ENCODE measurements at regions not wholly inside any gene's neighbourhood (a gene's known extent, or its start where the extent isn't known, plus 50 kb on each side); places are given as distances from the start of the nearest gene placed in this dataset.

GRCh38 chr18:38886235-38886634 is 1320.6 kb upstream of the CELF4 start:
- ATAC-seq (replicated peaks in 1 of 4): no peak
- Mint-ChIP-seq H3K36me3 (no peaks in the 10 kb centered on the region), H3K27ac (no peak overlapping the region), H3K27me3 (no peaks in the 10 kb centered on the region), H3K4me3 (no peak overlapping the region), H3K4me1 (no peaks in the 10 kb centered on the region), H3K9me3 (no peaks in the 10 kb centered on the region)
- no CpG with 5 or more reads among the region's 2 CpGs for WGBS (ENCODE audit: insufficient coverage)
- no peak for DNase-seq
- Histone ChIP-seq H3K4me1 (ENCODE audit: control insufficient read depth in 1 of 2, extremely low read depth in 1 of 2, insufficient read depth in 2 of 2, low read length in 2 of 2) (no peaks in the 10 kb centered on the region), H3K27ac (ENCODE audit: low read length) (no peak overlapping the region), H3K9me3 (no peaks in the 10 kb centered on the region), H3K4me3 (ENCODE audit: control insufficient read depth in 1 of 2, extremely low read depth in 1 of 2, low read length in 1 of 2) (no peak overlapping the region), H3K36me3 (ENCODE audit: control insufficient read depth in 2 of 2, extremely low read depth in 1 of 2, insufficient read depth in 1 of 2, low read length in 1 of 2) (no peaks in the 10 kb centered on the region), H3K27me3 (replicated peaks in 1 of 2; ENCODE audit: control insufficient read depth in 2 of 2, extremely low read depth in 1 of 2, insufficient read depth in 2 of 2, low read length in 1 of 2) (no peaks in the 10 kb centered on the region)
- ChIA-PET POLR2A (no interaction called here), CTCF (no interaction called here)

- DNase-seq (no peak), ATAC-seq (replicated peaks in 1 of 4) (no peak)
- Mint-ChIP-seq H3K4me3 (no peak overlapping the region), H3K27ac (no peak overlapping the region), H3K36me3 (no peaks in the 10 kb centered on the region), H3K4me1 (no peaks in the 10 kb centered on the region), H3K9me3 (no peaks in the 10 kb centered on the region), H3K27me3 (no peaks in the 10 kb centered on the region)
- ChIA-PET CTCF (no interaction called here), POLR2A (interaction anchor here in 1 of 2 donors (0.7 kb wide), 1 partner anchor 459 kb away, joined by 3 read pairs; no protein-coding TSS in a partner anchor)
- Histone ChIP-seq H3K4me3 (ENCODE audit: control insufficient read depth in 1 of 2, extremely low read depth in 1 of 2, low read length in 1 of 2) (no peak overlapping the region), H3K27me3 (replicated peaks in 1 of 2; ENCODE audit: control insufficient read depth in 2 of 2, extremely low read depth in 1 of 2, insufficient read depth in 2 of 2, low read length in 1 of 2) (no peaks in the 10 kb centered on the region), H3K9me3 (no peaks in the 10 kb centered on the region), H3K4me1 (ENCODE audit: control insufficient read depth in 1 of 2, extremely low read depth in 1 of 2, insufficient read depth in 2 of 2, low read length in 2 of 2) (no peaks in the 10 kb centered on the region), H3K27ac (ENCODE audit: low read length) (no peak overlapping the region), H3K36me3 (ENCODE audit: control insufficient read depth in 2 of 2, extremely low read depth in 1 of 2, insufficient read depth in 1 of 2, low read length in 1 of 2) (no peaks in the 10 kb centered on the region)
- no CpG with 5 or more reads among the region's 2 CpGs for WGBS (ENCODE audit: insufficient coverage)
Observed at GRCh38 chr18:38884050-38884449, 1318.5 kb upstream of the CELF4 start.

- H3K27me3 Mint-ChIP-seq: no peaks in the 10 kb centered on the region
- 100% methylated on average over 1 of the region's 4 CpGs for WGBS (ENCODE audit: insufficient coverage)
- Histone ChIP-seq H3K4me3 (ENCODE audit: control insufficient read depth in 1 of 2, extremely low read depth in 1 of 2, low read length in 1 of 2) (no peak overlapping the region), H3K9me3 (no peaks in the 10 kb centered on the region), H3K27me3 (replicated peaks in 1 of 2; ENCODE audit: control insufficient read depth in 2 of 2, extremely low read depth in 1 of 2, insufficient read depth in 2 of 2, low read length in 1 of 2) (no peaks in the 10 kb centered on the region), H3K4me1 (ENCODE audit: control insufficient read depth in 1 of 2, extremely low read depth in 1 of 2, insufficient read depth in 2 of 2, low read length in 2 of 2) (no peaks in the 10 kb centered on the region), H3K27ac (ENCODE audit: low read length) (no peak overlapping the region), H3K36me3 (ENCODE audit: control insufficient read depth in 2 of 2, extremely low read depth in 1 of 2, insufficient read depth in 1 of 2, low read length in 1 of 2) (no peaks in the 10 kb centered on the region)
- no peaks in the 10 kb centered on the region for H3K36me3 Mint-ChIP-seq
- DNase-seq (no peak), ATAC-seq (replicated peaks in 1 of 4) (no peak)
- H3K4me3 Mint-ChIP-seq: no peak overlapping the region
- H3K4me1 Mint-ChIP-seq: no peaks in the 10 kb centered on the region
- POLR2A ChIA-PET: interaction anchor here in 1 of 2 donors (0.6 kb wide), 1 partner anchor 90 kb away, joined by 3 read pairs; no protein-coding TSS in a partner anchor
- CTCF ChIA-PET: no interaction called here
- H3K9me3 Mint-ChIP-seq: no peaks in the 10 kb centered on the region
- no peak overlapping the region for H3K27ac Mint-ChIP-seq
Observed at GRCh38 chr18:38883111-38883510, 1317.5 kb upstream of the CELF4 start.

- H3K36me3 Mint-ChIP-seq: no peaks in the 10 kb centered on the region
- no peaks in the 10 kb centered on the region for H3K4me1 Mint-ChIP-seq
- WGBS (ENCODE audit: insufficient coverage): no CpG with 5 or more reads among the region's 1 CpG
- Histone ChIP-seq H3K36me3 (ENCODE audit: control insufficient read depth in 2 of 2, extremely low read depth in 1 of 2, insufficient read depth in 1 of 2, low read length in 1 of 2) (no peaks in the 10 kb centered on the region), H3K27ac (ENCODE audit: low read length) (no peak overlapping the region), H3K9me3 (no peaks in the 10 kb centered on the region), H3K4me3 (ENCODE audit: control insufficient read depth in 1 of 2, extremely low read depth in 1 of 2, low read length in 1 of 2) (no peak overlapping the region), H3K27me3 (replicated peaks in 1 of 2; ENCODE audit: control insufficient read depth in 2 of 2, extremely low read depth in 1 of 2, insufficient read depth in 2 of 2, low read length in 1 of 2) (no peaks in the 10 kb centered on the region), H3K4me1 (ENCODE audit: control insufficient read depth in 1 of 2, extremely low read depth in 1 of 2, insufficient read depth in 2 of 2, low read length in 2 of 2) (no peaks in the 10 kb centered on the region)
- no peaks in the 10 kb centered on the region for H3K27me3 Mint-ChIP-seq
- ATAC-seq (replicated peaks in 1 of 4): no peak
- no peak overlapping the region for H3K27ac Mint-ChIP-seq
- DNase-seq: no peak
- POLR2A ChIA-PET: no interaction called here
- no peaks in the 10 kb centered on the region for H3K9me3 Mint-ChIP-seq
- no peak overlapping the region for H3K4me3 Mint-ChIP-seq
- CTCF ChIA-PET: no interaction called here
Observed at GRCh38 chr18:38879871-38880270, 1314.3 kb upstream of the CELF4 start.

- H3K4me3 Mint-ChIP-seq: no peak overlapping the region
- H3K27me3 ChIP-seq (replicated peaks in 1 of 2; ENCODE audit: control insufficient read depth in 2 of 2, extremely low read depth in 1 of 2, insufficient read depth in 2 of 2, low read length in 1 of 2): no peaks in the 10 kb centered on the region
- no CpG with 5 or more reads among the region's 3 CpGs for WGBS (ENCODE audit: insufficient coverage)
- ATAC-seq (replicated peaks in 1 of 4) (no peak), DNase-seq (no peak)
- H3K36me3 Mint-ChIP-seq: no peaks in the 10 kb centered on the region
- POLR2A ChIA-PET: no interaction called here
- CTCF ChIA-PET: no interaction called here
- no peak overlapping the region for H3K4me3 ChIP-seq (ENCODE audit: control insufficient read depth in 1 of 2, extremely low read depth in 1 of 2, low read length in 1 of 2)
- no peak overlapping the region for H3K27ac ChIP-seq (ENCODE audit: low read length)
- no peaks in the 10 kb centered on the region for H3K4me1 ChIP-seq (ENCODE audit: control insufficient read depth in 1 of 2, extremely low read depth in 1 of 2, insufficient read depth in 2 of 2, low read length in 2 of 2)
- H3K36me3 ChIP-seq (ENCODE audit: control insufficient read depth in 2 of 2, extremely low read depth in 1 of 2, insufficient read depth in 1 of 2, low read length in 1 of 2): no peaks in the 10 kb centered on the region
- H3K9me3 Mint-ChIP-seq: no peaks in the 10 kb centered on the region
- H3K4me1 Mint-ChIP-seq: no peaks in the 10 kb centered on the region
- no peaks in the 10 kb centered on the region for H3K9me3 ChIP-seq
- H3K27ac Mint-ChIP-seq: no peak overlapping the region
- H3K27me3 Mint-ChIP-seq: no peaks in the 10 kb centered on the region
Observed at GRCh38 chr18:38872342-38872741, 1306.7 kb upstream of the CELF4 start.

- H3K9me3 ChIP-seq: no peaks in the 10 kb centered on the region
- Mint-ChIP-seq H3K27me3 (no peaks in the 10 kb centered on the region), H3K4me1 (no peaks in the 10 kb centered on the region), H3K9me3 (no peaks in the 10 kb centered on the region), H3K36me3 (no peaks in the 10 kb centered on the region), H3K4me3 (no peak overlapping the region), H3K27ac (no peak overlapping the region)
- CTCF ChIA-PET: no interaction called here
- H3K36me3 ChIP-seq (ENCODE audit: control insufficient read depth in 2 of 2, extremely low read depth in 1 of 2, insufficient read depth in 1 of 2, low read length in 1 of 2): no peaks in the 10 kb centered on the region
- WGBS (ENCODE audit: insufficient coverage): 33% methylated on average over 2 of the region's 2 CpGs
- POLR2A ChIA-PET: no interaction called here
- no peak overlapping the region for H3K27ac ChIP-seq (ENCODE audit: low read length)
- no peaks in the 10 kb centered on the region for H3K4me1 ChIP-seq (ENCODE audit: control insufficient read depth in 1 of 2, extremely low read depth in 1 of 2, insufficient read depth in 2 of 2, low read length in 2 of 2)
- ATAC-seq (replicated peaks in 1 of 4) (no peak), DNase-seq (no peak)
- H3K27me3 ChIP-seq (replicated peaks in 1 of 2; ENCODE audit: control insufficient read depth in 2 of 2, extremely low read depth in 1 of 2, insufficient read depth in 2 of 2, low read length in 1 of 2): no peaks in the 10 kb centered on the region
- H3K4me3 ChIP-seq (ENCODE audit: control insufficient read depth in 1 of 2, extremely low read depth in 1 of 2, low read length in 1 of 2): no peak overlapping the region
Observed at GRCh38 chr18:38868757-38869156, 1303.2 kb upstream of the CELF4 start.

- H3K36me3 Mint-ChIP-seq: no peaks in the 10 kb centered on the region
- DNase-seq (no peak), ATAC-seq (replicated peaks in 1 of 4) (no peak)
- no peak overlapping the region for H3K27ac Mint-ChIP-seq
- no peaks in the 10 kb centered on the region for H3K27me3 Mint-ChIP-seq
- no peak overlapping the region for H3K4me3 Mint-ChIP-seq
- H3K27me3 ChIP-seq (replicated peaks in 1 of 2; ENCODE audit: control insufficient read depth in 2 of 2, extremely low read depth in 1 of 2, insufficient read depth in 2 of 2, low read length in 1 of 2): no peaks in the 10 kb centered on the region
- no peaks in the 10 kb centered on the region for H3K36me3 ChIP-seq (ENCODE audit: control insufficient read depth in 2 of 2, extremely low read depth in 1 of 2, insufficient read depth in 1 of 2, low read length in 1 of 2)
- no peak overlapping the region for H3K4me3 ChIP-seq (ENCODE audit: control insufficient read depth in 1 of 2, extremely low read depth in 1 of 2, low read length in 1 of 2)
- H3K4me1 Mint-ChIP-seq: no peaks in the 10 kb centered on the region
- H3K9me3 Mint-ChIP-seq: no peaks in the 10 kb centered on the region
- no peaks in the 10 kb centered on the region for H3K4me1 ChIP-seq (ENCODE audit: control insufficient read depth in 1 of 2, extremely low read depth in 1 of 2, insufficient read depth in 2 of 2, low read length in 2 of 2)
- CTCF ChIA-PET: no interaction called here
- no peak overlapping the region for H3K27ac ChIP-seq (ENCODE audit: low read length)
- no CpG with 5 or more reads among the region's 2 CpGs for whole genome bisulfite sequencing (ENCODE audit: insufficient coverage)
- H3K9me3 ChIP-seq: no peaks in the 10 kb centered on the region
- POLR2A ChIA-PET: no interaction called here
Observed at GRCh38 chr18:38867680-38868079, 1302.1 kb upstream of the CELF4 start.

Measured in T-cell (primary cell).